K562 (cell line): ENCODE measurements at regions not wholly inside any gene's neighbourhood (a gene's known extent, or its start where the extent isn't known, plus 50 kb on each side); places are given as distances from the start of the nearest gene placed in this dataset.

Experiments
- ATAC-seq: fragments of 200-7000 bp; cut with Tn5 transposase; 3 replicates; pipeline ENCODE4 v1.9.1; 2020; ENCODE audit warnings: moderate library complexity
- BruUV-seq: library from RNA; stranded (reverse); fragments of 400-500 nt; replicated peaks from 2 replicates; lab custom pipeline; 2021; lab: Mats Ljungman, UMichigan
- CTCF ChIA-PET: fragments of 300-600 bp; formaldehyde crosslinking; extraction: SDS; loops from one replicate; lab custom pipeline; 2021; ENCODE audit warnings: low intra/inter-chr PET ratio; lab: Yijun Ruan, JAX
- POLR2A ChIA-PET: fragments of 300-600, 350-650 bp; sonication (Branson Sonifier 250); formaldehyde crosslinking; extraction: SDS; loops from one replicate; lab custom pipeline; 2021; ENCODE audit warnings: antibody characterized with exemption, inconsistent platforms; lab: Yijun Ruan, JAX
- DNase-seq, 4 experiments: peaks; one replicate each; pipeline versions ENCODE4 v3.0.0 to v3.0.0-alpha.2; 2011 to 2018; ENCODE audit warnings: low spot score in 3 of 4, mixed read lengths in 3 of 4; ENCODE audit errors: extremely low read depth in 1 of 4
- FAIRE-seq: peaks from 2 replicates; lab custom pipeline; 2011; peaks lifted over from hg19 to GRCh38; lab: Jason Lieb, UNC
- H2AFZ ChIP-seq: 2 replicates; pipeline ENCODE4 v1.6.0; 2011; ENCODE audit warnings: low read depth, low read length, control low read depth, inconsistent platforms
- H3K27ac ChIP-seq: fragments of 200-600 bp; 3 replicates; pipeline ENCODE4 v1.8.0; 2011; ENCODE audit warnings: low read depth, mild to moderate bottlenecking, control low read depth, inconsistent platforms, low read length, moderate library complexity, mixed read lengths; ENCODE audit errors: extremely low read depth
- H3K27me3 ChIP-seq, 2 experiments: fragments of 300-600 bp in 1 of 2; 2 replicates in 1 of 2; 3 replicates in 1 of 2; pipeline versions ENCODE4 v1.6.0 to v1.8.0; 2011; ENCODE audit warnings: inconsistent platforms in 2 of 2, low read length in 2 of 2, mild to moderate bottlenecking in 1 of 2, mixed read lengths in 1 of 2, moderate library complexity in 1 of 2; ENCODE audit not compliant: control insufficient read depth in 2 of 2, insufficient read depth in 2 of 2
- H3K36me3 ChIP-seq: fragments of 300-600 bp; 3 replicates; pipeline ENCODE4 v1.8.0; 2011; ENCODE audit warnings: mild to moderate bottlenecking, low read length, inconsistent platforms; ENCODE audit not compliant: control insufficient read depth, insufficient read depth
- H3K4me1 ChIP-seq, 2 experiments: fragments of 200-600 bp in 1 of 2; replicated peaks in 1 of 2; 2 replicates in 1 of 2; 3 replicates in 1 of 2; pipeline versions ENCODE4 v1.5.1 to v1.8.0; 2011; ENCODE audit warnings: inconsistent platforms in 2 of 2, low read length in 2 of 2, mild to moderate bottlenecking in 1 of 2, mixed read lengths in 1 of 2, moderate library complexity in 1 of 2; ENCODE audit not compliant: control insufficient read depth in 2 of 2, insufficient read depth in 2 of 2
- H3K4me2 ChIP-seq: 2 replicates; pipeline ENCODE4 v1.6.1; 2011; ENCODE audit warnings: low read length, control low read depth, inconsistent platforms, mixed read lengths; ENCODE audit not compliant: insufficient read depth
- H3K4me3 ChIP-seq: fragments of 200-600 bp; sonication (generic), shearing (Covaris generic); 2 replicates; pipeline ENCODE4 v1.5.1; 2016; ENCODE audit warnings: control low read depth, inconsistent platforms
- H3K79me2 ChIP-seq: fragments of 200-600 bp; 3 replicates; pipeline ENCODE4 v1.8.0; 2011; ENCODE audit warnings: low read length, inconsistent platforms; ENCODE audit not compliant: control insufficient read depth, insufficient read depth
- H3K9ac ChIP-seq, 2 experiments: 2 replicates each; pipeline versions ENCODE4 v1.6.0 to v1.6.1; 2011; ENCODE audit warnings: low read depth in 2 of 2, low read length in 2 of 2, control low read depth in 1 of 2, inconsistent platforms in 1 of 2, mild to moderate bottlenecking in 1 of 2, mixed read lengths in 1 of 2; ENCODE audit not compliant: insufficient read depth in 1 of 2
- H3K9me1 ChIP-seq: one replicate; pipeline ENCODE4 v1.6.0; 2011; ENCODE audit warnings: inconsistent platforms, mild to moderate bottlenecking, low read length, moderate library complexity; ENCODE audit not compliant: control insufficient read depth, insufficient read depth
- H3K9me3 ChIP-seq: replicated peaks from 2 replicates; pipeline ENCODE4 v1.5.1; 2011; ENCODE audit warnings: low read depth, low read length, inconsistent platforms; ENCODE audit not compliant: control insufficient read depth, insufficient read depth
- H4K20me1 ChIP-seq: replicated peaks from 2 replicates; pipeline ENCODE4 v1.6.1; 2011; ENCODE audit warnings: low read length, inconsistent platforms, mixed read lengths; ENCODE audit not compliant: control insufficient read depth, insufficient read depth
- CCAR2 ChIP-seq: fragments of 200-400 bp; formaldehyde crosslinking; IDR thresholded peaks from 2 replicates; pipeline ENCODE4 v1.6.1; 2017; ENCODE audit warnings: mild to moderate bottlenecking, low read depth, low read length
- CCNT2 ChIP-seq: IDR thresholded peaks from 2 replicates; pipeline ENCODE4 v1.6.1; 2011; ENCODE audit warnings: borderline replicate concordance, low read depth, mild to moderate bottlenecking, moderate library complexity, mixed read lengths, low read length; ENCODE audit not compliant: insufficient read length; ENCODE audit errors: extremely low read depth
- HNRNPL ChIP-seq: fragments of 200-400 bp; formaldehyde crosslinking; IDR thresholded peaks from 2 replicates; pipeline ENCODE4 v1.6.1; 2017; ENCODE audit warnings: low read depth, mild to moderate bottlenecking, low read length
- KLF10 ChIP-seq: fragments of 250-450 bp; sonication (Bioruptor Pico); IDR thresholded peaks from 2 replicates; pipeline ENCODE4 v1.6.1; 2021; ENCODE audit warnings: matching md5 sums
- MTA3 ChIP-seq: fragments of 450-650 bp; formaldehyde crosslinking; IDR thresholded peaks from 2 replicates; pipeline ENCODE4 v1.6.1; 2017; ENCODE audit warnings: mild to moderate bottlenecking, borderline replicate concordance
- RFX7 ChIP-seq: fragments of 250-450 bp; sonication (Bioruptor Pico); IDR thresholded peaks from 2 replicates; pipeline ENCODE4 v1.5.1; 2021; ENCODE audit warnings: mild to moderate bottlenecking
- SUPT5H ChIP-seq: fragments of 450-650 bp; IDR thresholded peaks from 2 replicates; pipeline ENCODE4 v1.6.1; 2016
- WGBS: fragments of 100-300 bp; shearing (Covaris generic); methylation state at CpG from one replicate; pipeline ENCODE4 v1.1.6; 2016; ENCODE audit warnings: low coverage, mixed read lengths; ENCODE audit not compliant: insufficient coverage; ENCODE audit errors: missing lambda C conversion rate; 5-methylcytosine and 5-hydroxymethylcytosine counted together
- in situ Hi-C: fragments of 300-500 bp; cut with MboI; formaldehyde crosslinking; loops from 4 replicates; pipeline ENCODE4 v1.15.0; 2018; ENCODE audit warnings: inconsistent platforms, mixed read lengths
- intact Hi-C: fragments of 100-400 bp; cut with micrococcal nuclease; formaldehyde crosslinking; loops from 2 replicates; pipeline ENCODE4 v1.14.2; 2022
- TF ChIP-seq, protein P1 (sequence below): sonication (generic); IDR thresholded peaks from 2 replicates; pipeline ENCODE4 v1.6.1; 2016
- TF ChIP-seq, protein P2 (sequence below): fragments of 450-650 bp; IDR thresholded peaks from 2 replicates; pipeline ENCODE4 v1.7.0; 2016; ENCODE audit warnings: borderline replicate concordance

DNA sequence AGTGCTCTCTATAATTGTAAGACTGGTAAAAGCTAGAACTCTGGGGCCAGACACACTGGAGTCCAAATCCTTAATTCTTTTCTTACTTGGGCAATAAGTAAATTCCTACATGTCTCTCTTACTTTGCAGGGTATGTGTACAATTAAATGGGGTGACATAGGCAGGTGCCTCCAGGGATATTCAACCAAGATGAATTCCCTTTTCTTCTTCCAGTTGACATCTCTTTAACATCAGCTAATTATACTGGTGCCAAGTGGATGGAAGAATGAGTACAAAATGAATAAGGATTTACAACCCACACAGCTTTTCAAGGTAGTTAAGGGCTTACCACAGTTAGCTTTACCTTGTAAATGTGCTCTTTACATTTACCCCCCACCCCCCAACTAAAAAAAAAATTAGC is 295.5 kb upstream of the GADL1 start (continued):
- TF ChIP-seq, protein P1, sequence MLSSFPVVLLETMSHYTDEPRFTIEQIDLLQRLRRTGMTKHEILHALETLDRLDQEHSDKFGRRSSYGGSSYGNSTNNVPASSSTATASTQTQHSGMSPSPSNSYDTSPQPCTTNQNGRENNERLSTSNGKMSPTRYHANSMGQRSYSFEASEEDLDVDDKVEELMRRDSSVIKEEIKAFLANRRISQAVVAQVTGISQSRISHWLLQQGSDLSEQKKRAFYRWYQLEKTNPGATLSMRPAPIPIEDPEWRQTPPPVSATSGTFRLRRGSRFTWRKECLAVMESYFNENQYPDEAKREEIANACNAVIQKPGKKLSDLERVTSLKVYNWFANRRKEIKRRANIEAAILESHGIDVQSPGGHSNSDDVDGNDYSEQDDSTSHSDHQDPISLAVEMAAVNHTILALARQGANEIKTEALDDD: no peak
- no peak for TF ChIP-seq CCAR2
- TF ChIP-seq CCNT2: no peak
- TF ChIP-seq, protein P2, sequence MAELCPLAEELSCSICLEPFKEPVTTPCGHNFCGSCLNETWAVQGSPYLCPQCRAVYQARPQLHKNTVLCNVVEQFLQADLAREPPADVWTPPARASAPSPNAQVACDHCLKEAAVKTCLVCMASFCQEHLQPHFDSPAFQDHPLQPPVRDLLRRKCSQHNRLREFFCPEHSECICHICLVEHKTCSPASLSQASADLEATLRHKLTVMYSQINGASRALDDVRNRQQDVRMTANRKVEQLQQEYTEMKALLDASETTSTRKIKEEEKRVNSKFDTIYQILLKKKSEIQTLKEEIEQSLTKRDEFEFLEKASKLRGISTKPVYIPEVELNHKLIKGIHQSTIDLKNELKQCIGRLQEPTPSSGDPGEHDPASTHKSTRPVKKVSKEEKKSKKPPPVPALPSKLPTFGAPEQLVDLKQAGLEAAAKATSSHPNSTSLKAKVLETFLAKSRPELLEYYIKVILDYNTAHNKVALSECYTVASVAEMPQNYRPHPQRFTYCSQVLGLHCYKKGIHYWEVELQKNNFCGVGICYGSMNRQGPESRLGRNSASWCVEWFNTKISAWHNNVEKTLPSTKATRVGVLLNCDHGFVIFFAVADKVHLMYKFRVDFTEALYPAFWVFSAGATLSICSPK: no peak

DNA sequence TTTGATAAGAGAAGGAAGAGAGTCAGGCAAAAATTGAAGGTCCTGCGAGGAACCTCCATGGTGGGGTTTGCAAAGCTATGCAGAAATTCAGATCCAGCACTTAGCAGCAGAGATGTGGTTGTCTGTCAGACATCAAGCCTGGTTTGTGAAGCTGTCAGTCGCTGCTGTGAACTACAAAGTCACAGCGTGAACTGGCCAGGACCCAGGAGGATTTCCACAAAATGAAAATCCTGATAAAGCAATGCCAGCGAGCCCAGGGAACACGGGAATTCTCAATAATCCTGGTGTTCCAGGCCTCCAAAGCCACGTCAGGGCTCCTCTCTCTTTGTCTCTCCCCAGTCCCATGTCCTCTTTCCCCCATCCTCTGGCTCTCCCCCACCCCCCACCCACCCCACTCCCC is 296.9 kb upstream of the GADL1 start:
- Histone ChIP-seq H3K9me1 (no peaks in the 10 kb centered on the region), H3K27me3 (no peaks in the 10 kb centered on the region), H3K79me2 (no peaks in the 10 kb centered on the region), H2AFZ (no peak overlapping the region), H3K27ac (no peak overlapping the region), H3K9ac (no peak overlapping the region), H4K20me1 (no peaks in the 10 kb centered on the region), H3K9me3 (no peaks in the 10 kb centered on the region), H3K36me3 (no peaks in the 10 kb centered on the region), H3K4me3 (no peak overlapping the region), H3K4me2 (no peak overlapping the region), H3K4me1 (no peaks in the 10 kb centered on the region)
- FAIRE-seq (no peak), DNase-seq (no peak), ATAC-seq (no peak)
- no TSS peak for BruUV-seq
- TF ChIP-seq RFX7 (CRISPR knock-in tag) (no peak), MTA3 (no peak), SUPT5H (no peak), KLF10 (CRISPR knock-in tag) (no peak), HNRNPL (no peak)
- intact Hi-C loops (no loop called here), in situ Hi-C loops (no loop called here)
- 0% methylated on average over 5 of the region's 6 CpGs for WGBS
- ChIA-PET POLR2A (interaction anchor here (0.6 kb wide), 1 partner anchor 26 kb away, joined by 3 read pairs; no protein-coding TSS in a partner anchor), CTCF (no interaction called here)
